Activated naive CD8-positive, alpha-beta T cell treated with anti-CD3 and anti-CD28 coated beads for 36 hours (primary cell): ENCODE measurements at regions not wholly inside any gene's neighbourhood (a gene's known extent, or its start where the extent isn't known, plus 50 kb on each side); places are given as distances from the start of the nearest gene placed in this dataset.

Experiments
- DNase-seq: peaks from one replicate; pipeline ENCODE4 v3.0.0; 2021
- H3K27ac Mint-ChIP-seq: one replicate; pipeline ENCODE4 v1.8.0; 2022; ENCODE audit warnings: mild to moderate bottlenecking, moderate library complexity, mixed read lengths
- H3K27me3 Mint-ChIP-seq: one replicate; pipeline ENCODE4 v1.8.0; 2022; ENCODE audit warnings: mild to moderate bottlenecking, mixed read lengths
- H3K36me3 Mint-ChIP-seq: one replicate; pipeline ENCODE4 v1.8.0; 2021; ENCODE audit warnings: mild to moderate bottlenecking, mixed read lengths
- H3K4me1 Mint-ChIP-seq: one replicate; pipeline ENCODE4 v1.8.0; 2021; ENCODE audit warnings: mixed read lengths
- H3K4me3 Mint-ChIP-seq: one replicate; pipeline ENCODE4 v1.8.0; 2022; ENCODE audit warnings: mild to moderate bottlenecking, moderate library complexity, mixed read lengths
- H3K9me3 Mint-ChIP-seq: one replicate; pipeline ENCODE4 v1.8.0; 2022; ENCODE audit warnings: mixed read lengths

DNA sequence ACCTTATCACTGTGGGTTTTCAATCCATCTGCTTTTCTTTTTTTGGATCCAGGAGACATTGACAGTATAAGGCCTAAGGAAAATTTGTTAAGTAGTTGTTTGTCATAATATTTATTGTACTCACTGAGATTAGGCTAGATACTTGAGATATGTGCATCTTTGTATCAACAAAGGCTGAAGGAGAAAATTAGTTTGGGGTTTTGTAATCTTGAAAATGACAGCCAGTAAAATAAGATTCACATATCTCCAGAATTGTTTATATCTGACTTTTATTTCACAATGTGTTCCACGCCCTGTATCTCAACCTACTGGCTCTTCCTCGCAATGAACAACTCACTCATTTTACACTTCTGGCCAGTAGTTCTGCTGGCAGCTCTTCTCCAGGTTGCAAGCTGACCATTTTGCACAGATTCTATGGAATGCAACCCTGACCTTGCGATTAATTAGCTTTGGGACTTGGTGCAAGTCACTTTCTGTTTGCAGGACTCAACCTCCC lies 132.7 kb downstream of the GATA3 start:
- Mint-ChIP-seq H3K27me3 (peaks cover 8% of the 10 kb centered on the region), H3K4me3 (no peak overlapping the region), H3K27ac (no peak overlapping the region), H3K9me3 (no peaks in the 10 kb centered on the region), H3K36me3 (no peaks in the 10 kb centered on the region), H3K4me1 (peaks cover 18% of the 10 kb centered on the region)
- DNase-seq: no peak

DNA sequence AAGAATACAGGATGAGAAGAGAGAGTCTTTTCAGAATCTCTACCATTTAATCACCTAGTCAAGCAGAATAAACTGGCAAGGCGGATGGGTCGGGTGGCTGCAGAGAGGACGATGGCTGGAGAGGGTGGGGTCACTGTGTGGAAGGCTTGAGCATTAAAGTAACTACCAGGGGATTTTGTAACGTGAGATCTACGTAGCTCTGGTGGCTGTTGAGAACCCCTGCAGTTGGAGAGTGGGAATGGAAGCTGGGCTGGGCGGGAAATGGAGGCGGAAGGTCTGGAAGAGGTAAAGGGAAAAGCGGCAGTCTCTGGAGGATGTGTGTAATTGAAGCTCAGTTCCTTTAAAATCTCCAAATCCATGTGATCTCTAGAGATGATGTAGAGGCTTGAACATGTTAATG lies 135.0 kb downstream of the GATA3 start:
- Mint-ChIP-seq H3K36me3 (no peaks in the 10 kb centered on the region), H3K27me3 (peaks cover 8% of the 10 kb centered on the region), H3K9me3 (no peaks in the 10 kb centered on the region), H3K27ac (peak overlapping the region; percentile 5), H3K4me1 (peaks cover 2% of the 10 kb centered on the region), H3K4me3 (no peak overlapping the region)
- no peak for DNase-seq

DNA sequence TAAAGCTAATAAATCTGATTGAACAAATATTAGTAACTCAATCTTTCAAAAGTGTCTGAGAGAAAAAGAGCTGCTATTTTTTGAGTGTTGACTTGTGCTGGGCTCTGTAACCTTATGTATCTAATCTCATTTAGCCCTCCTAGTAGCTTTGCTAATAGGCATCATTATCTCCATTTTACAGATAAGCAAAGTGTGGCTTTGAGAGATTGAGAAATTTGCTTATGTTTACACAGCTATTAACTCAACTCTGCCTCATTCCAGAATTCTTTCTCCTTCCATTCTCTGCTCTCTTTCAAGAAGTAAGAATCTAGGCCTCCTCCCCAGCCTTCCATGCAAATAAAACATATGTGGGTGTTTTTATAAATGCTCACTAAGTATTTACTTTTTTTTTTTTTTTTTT lies 137.8 kb downstream of the GATA3 start:
- H3K27me3 Mint-ChIP-seq: peaks cover 8% of the 10 kb centered on the region
- no peak overlapping the region for H3K4me3 Mint-ChIP-seq
- H3K27ac Mint-ChIP-seq: no peak overlapping the region
- no peaks in the 10 kb centered on the region for H3K36me3 Mint-ChIP-seq
- H3K9me3 Mint-ChIP-seq: no peaks in the 10 kb centered on the region
- peaks cover 2% of the 10 kb centered on the region for H3K4me1 Mint-ChIP-seq
- no peak for DNase-seq

DNA sequence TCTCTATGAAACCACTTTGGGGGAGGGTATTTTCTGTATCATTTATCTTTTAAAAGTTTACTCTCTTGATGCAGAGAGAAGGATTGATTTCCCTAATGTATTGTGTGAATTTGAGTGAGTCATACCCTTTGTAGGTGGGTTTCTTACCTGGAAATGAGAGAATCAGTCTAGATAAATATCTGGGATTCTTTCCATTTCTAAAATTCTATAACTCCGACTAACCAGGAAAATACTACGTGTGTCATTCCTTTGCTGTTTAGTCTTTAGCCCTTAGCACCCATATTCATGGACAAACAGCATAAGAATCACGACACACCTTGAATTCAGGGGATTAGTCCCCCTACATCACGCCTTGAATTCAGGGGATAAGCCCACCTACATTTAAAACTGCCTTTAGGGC lies 139.1 kb downstream of the GATA3 start:
- H3K27me3 Mint-ChIP-seq: peaks cover 8% of the 10 kb centered on the region
- no peak overlapping the region for H3K4me3 Mint-ChIP-seq
- no peak for DNase-seq
- H3K4me1 Mint-ChIP-seq: peaks cover 2% of the 10 kb centered on the region
- no peaks in the 10 kb centered on the region for H3K36me3 Mint-ChIP-seq
- H3K9me3 Mint-ChIP-seq: no peaks in the 10 kb centered on the region
- H3K27ac Mint-ChIP-seq: no peak overlapping the region

DNA sequence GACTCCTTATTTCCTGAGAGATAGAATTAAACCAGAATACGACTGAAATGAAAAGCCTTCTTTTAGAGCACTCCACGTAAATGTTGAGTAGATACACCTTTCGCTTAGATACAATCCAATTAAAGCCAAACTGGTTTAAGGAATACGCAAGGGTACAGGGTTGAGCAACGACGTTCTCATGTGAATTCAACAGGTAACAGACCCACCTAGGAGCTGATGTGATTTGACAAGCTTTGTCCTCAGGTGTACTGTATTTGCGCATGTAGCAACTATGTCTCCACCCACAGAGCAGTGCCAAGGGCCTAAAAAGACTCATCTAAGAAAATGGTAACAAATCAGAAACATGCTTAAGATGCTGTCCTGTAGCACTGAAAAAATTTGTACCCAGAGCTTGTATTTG lies 139.6 kb downstream of the GATA3 start:
- no peaks in the 10 kb centered on the region for H3K4me1 Mint-ChIP-seq
- H3K36me3 Mint-ChIP-seq: no peaks in the 10 kb centered on the region
- no peaks in the 10 kb centered on the region for H3K9me3 Mint-ChIP-seq
- peaks cover 6% of the 10 kb centered on the region for H3K27me3 Mint-ChIP-seq
- no peak overlapping the region for H3K4me3 Mint-ChIP-seq
- no peak for DNase-seq
- no peak overlapping the region for H3K27ac Mint-ChIP-seq

DNA sequence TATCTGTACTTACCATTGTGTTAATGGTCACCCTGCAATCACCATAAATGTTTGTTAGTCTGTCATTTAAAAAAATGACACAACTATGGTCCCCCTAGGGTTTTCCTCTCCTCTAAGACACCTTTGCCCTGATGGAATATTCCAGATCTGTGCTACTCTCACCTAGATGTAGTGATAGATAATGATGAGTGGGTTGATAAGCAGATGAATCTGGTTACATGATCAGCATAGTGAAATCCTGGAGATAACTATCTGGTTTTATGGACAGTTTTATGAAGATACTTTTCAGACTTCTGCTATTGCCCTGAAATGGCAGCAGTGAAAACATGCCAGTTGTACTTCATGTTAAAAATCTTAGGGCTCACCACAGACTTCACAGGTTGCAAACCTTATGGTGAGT lies 152.4 kb downstream of the GATA3 start:
- no peak overlapping the region for H3K4me3 Mint-ChIP-seq
- no peaks in the 10 kb centered on the region for H3K27me3 Mint-ChIP-seq
- H3K4me1 Mint-ChIP-seq: peaks cover 2% of the 10 kb centered on the region
- no peak for DNase-seq
- H3K36me3 Mint-ChIP-seq: no peaks in the 10 kb centered on the region
- H3K9me3 Mint-ChIP-seq: no peaks in the 10 kb centered on the region
- H3K27ac Mint-ChIP-seq: no peak overlapping the region

DNA sequence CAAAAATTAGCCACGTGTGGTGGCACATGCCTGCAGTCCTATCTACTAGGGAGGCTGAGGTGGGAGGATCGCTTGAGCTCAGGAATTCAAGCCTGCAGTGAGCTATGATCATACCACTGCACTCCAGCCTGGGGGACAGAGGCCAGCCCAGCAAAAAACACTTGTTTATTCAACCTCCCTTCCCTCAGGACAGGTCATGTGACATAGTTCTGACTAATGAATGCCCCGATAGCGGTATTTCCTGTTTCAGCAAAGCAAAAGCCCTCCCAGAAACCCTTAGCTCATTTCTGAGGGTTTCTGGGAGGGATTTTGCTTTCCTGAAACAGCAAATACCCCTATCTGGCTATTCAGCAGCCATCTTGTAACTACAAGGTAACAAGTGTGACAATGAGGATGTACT lies 157.1 kb downstream of the GATA3 start:
- H3K27me3 Mint-ChIP-seq: no peaks in the 10 kb centered on the region
- peaks cover 6% of the 10 kb centered on the region for H3K4me1 Mint-ChIP-seq
- no peaks in the 10 kb centered on the region for H3K36me3 Mint-ChIP-seq
- H3K27ac Mint-ChIP-seq: no peak overlapping the region
- H3K9me3 Mint-ChIP-seq: no peaks in the 10 kb centered on the region
- DNase-seq: no peak
- no peak overlapping the region for H3K4me3 Mint-ChIP-seq

DNA sequence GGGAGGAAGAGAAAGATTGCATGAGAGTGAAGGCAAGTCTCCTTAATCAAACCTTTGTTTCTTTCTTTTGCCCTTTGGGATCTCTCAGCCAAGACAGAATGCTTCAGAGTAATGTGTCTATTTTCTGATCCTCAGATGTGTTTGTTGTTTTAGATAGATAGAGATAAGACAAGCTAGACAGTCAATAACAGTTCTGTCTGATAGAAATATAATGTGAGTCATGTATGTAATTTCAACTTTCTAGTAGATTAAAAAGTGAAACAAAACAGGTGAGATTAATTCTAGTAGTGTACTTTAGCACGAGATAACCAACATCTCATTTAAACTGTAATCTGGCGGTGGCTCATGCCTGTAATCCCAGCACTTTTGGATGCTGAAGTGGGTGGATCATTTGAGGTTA lies 159.2 kb downstream of the GATA3 start:
- Mint-ChIP-seq H3K9me3 (no peaks in the 10 kb centered on the region), H3K4me1 (peaks cover 15% of the 10 kb centered on the region), H3K4me3 (no peak overlapping the region), H3K27ac (no peak overlapping the region), H3K27me3 (no peaks in the 10 kb centered on the region), H3K36me3 (no peaks in the 10 kb centered on the region)
- no peak for DNase-seq

DNA sequence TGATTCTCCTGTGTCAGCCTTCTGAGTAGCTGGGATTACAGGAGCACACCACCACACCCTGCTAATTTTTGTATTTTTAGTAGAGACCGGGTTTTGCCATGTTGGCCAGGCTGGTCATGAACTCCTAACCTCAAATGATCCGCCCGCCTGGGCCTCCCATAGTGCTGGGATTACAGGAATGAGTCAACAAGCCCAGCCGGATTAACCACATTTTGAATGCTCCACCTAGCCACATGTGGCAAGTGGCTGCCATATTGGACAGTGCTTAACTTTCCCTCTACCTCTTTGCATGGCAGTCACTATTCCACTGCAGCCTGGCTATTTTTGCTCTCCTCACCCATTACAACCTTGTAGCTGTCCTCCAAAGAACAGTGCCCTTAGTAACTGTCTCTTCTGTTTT lies 160.1 kb downstream of the GATA3 start:
- DNase-seq: no peak
- H3K27ac Mint-ChIP-seq: no peak overlapping the region
- H3K36me3 Mint-ChIP-seq: no peaks in the 10 kb centered on the region
- H3K9me3 Mint-ChIP-seq: no peaks in the 10 kb centered on the region
- H3K4me1 Mint-ChIP-seq: peaks cover 15% of the 10 kb centered on the region
- no peak overlapping the region for H3K4me3 Mint-ChIP-seq
- H3K27me3 Mint-ChIP-seq: no peaks in the 10 kb centered on the region

DNA sequence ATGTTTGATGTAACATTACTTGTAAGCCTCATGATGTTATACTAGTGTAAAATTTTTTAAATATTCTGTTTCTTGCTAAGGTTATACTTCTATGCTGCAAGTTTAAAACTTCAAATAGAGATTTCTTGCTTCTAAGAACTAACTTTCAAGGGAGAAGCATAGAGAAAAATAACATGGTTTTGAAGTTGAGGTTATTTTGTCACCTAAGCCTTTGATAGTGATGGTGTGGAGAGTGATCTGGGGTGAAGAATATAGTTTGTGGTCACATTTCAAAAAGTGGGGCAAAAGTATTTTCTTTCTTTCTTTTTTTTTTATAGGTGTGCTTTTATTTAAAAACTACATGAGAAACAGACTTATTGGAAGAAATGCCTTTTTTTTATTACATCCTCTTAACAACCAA lies 162.4 kb downstream of the GATA3 start:
- no peaks in the 10 kb centered on the region for H3K36me3 Mint-ChIP-seq
- peaks cover 15% of the 10 kb centered on the region for H3K4me1 Mint-ChIP-seq
- H3K27ac Mint-ChIP-seq: no peak overlapping the region
- no peak overlapping the region for H3K4me3 Mint-ChIP-seq
- H3K9me3 Mint-ChIP-seq: no peaks in the 10 kb centered on the region
- no peak for DNase-seq
- H3K27me3 Mint-ChIP-seq: no peaks in the 10 kb centered on the region

DNA sequence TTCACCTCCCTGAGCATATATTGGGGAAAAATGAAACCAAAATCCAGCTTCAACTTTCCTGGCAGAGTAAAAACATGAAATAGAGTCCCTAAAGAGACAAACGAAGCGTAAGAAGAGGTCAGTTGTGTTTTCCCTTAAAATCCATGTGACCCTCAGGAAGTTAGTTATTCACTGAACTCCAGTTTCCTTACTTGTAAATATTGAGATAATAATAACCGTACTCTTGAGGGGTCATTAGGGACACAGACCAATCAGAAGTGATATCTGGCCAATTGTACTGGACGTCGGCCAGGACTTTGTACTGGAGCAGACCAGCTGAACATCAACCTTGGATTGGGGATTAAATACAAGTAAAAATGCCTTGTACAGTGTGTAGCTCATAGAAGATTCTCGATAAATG lies 167.0 kb downstream of the GATA3 start:
- Mint-ChIP-seq H3K36me3 (no peaks in the 10 kb centered on the region), H3K27me3 (no peaks in the 10 kb centered on the region), H3K27ac (no peak overlapping the region), H3K4me1 (peaks cover 17% of the 10 kb centered on the region), H3K4me3 (no peak overlapping the region), H3K9me3 (no peaks in the 10 kb centered on the region)
- DNase-seq: no peak

DNA sequence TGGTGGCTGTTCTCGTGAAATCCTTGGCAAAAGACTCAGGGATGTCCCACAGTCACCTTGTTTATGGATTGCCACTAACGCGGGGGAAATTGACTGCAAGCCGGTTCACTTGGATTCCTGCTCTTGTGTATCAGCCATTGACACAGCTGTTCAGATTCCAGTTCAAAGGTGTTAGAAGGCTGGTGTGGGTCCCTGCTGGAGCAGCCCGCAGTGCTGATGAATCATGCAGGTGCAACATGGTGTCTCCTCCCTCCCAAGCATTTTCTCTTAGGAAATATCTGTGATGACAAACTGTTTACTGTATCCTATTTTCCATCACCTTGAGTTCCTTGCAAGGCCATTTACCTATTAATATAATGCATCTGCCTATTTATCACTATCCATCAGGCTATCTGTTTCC lies 170.1 kb downstream of the GATA3 start:
- H3K27me3 Mint-ChIP-seq: no peaks in the 10 kb centered on the region
- H3K27ac Mint-ChIP-seq: no peak overlapping the region
- H3K9me3 Mint-ChIP-seq: peaks cover 1% of the 10 kb centered on the region
- H3K4me3 Mint-ChIP-seq: no peak overlapping the region
- H3K36me3 Mint-ChIP-seq: no peaks in the 10 kb centered on the region
- no peak for DNase-seq
- H3K4me1 Mint-ChIP-seq: peaks cover 18% of the 10 kb centered on the region

DNA sequence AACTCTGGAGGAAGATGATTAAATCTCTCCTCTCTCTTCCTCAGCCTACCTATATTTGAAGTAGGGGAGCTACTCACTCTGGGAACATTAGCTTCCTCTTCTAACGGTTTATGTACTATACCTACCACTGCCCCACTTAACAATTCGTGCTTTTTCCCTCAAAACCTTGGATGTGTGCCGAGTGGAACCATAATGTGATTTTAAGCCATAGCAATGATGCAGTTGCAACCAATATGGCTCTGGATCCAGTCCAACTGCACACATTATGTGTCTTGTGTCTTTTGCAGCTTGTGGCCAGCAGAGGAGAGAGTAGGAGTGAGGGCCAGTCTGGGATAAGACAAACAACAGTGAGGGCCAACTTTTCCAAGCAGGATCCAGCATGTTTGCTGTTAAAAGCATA lies 170.7 kb downstream of the GATA3 start:
- Mint-ChIP-seq H3K4me3 (no peak overlapping the region), H3K27me3 (no peaks in the 10 kb centered on the region), H3K9me3 (peaks cover 1% of the 10 kb centered on the region), H3K27ac (no peak overlapping the region), H3K36me3 (no peaks in the 10 kb centered on the region), H3K4me1 (peaks cover 18% of the 10 kb centered on the region)
- DNase-seq: no peak

DNA sequence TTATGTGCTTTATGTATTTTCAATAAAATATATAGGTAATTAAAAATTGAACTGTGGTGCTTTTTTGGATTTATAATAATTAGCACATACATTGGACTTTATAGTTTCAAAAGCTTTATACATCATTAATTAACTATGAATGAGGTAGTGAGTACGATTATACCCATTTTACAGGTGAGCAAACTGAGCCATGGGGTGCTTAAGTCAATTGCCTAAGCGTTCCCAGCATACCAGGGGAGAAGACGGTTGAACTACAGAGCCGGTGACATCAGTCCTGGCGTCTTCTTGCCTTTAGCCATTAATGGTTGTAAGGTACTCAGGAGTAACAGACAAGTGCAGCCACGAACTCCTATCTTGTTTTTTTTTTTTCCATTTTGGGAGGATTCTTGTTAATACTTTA lies 172.8 kb downstream of the GATA3 start:
- Mint-ChIP-seq H3K27me3 (no peaks in the 10 kb centered on the region), H3K27ac (no peak overlapping the region), H3K9me3 (peaks cover 1% of the 10 kb centered on the region)

DNA sequence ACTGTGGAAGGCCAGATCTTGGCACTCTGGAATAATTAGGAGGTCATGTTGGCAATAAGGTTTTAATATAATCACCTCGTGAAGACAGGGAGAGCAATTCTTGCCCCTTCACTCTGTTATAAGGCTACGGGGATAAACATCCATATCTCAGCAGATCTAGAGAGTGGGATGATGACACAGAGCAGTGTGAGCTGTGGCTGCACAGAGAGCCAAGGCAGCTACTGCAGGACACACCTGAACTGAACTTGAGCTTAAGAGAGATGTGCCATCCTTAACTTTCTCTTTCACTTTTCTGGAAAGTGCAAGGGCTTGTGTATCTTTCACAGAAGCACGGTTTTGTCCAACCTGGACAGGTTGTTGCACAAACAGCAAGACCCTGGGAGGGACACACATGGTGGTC lies 174.7 kb downstream of the GATA3 start:
- Mint-ChIP-seq H3K27ac (no peak overlapping the region), H3K4me1 (peaks cover 26% of the 10 kb centered on the region), H3K27me3 (no peaks in the 10 kb centered on the region), H3K9me3 (peaks cover 1% of the 10 kb centered on the region), H3K36me3 (no peaks in the 10 kb centered on the region), H3K4me3 (no peak overlapping the region)
- DNase-seq: no peak

More for the DNA sequence above, 172.8 kb downstream of the GATA3 start:
- Mint-ChIP-seq H3K4me1 (peaks cover 26% of the 10 kb centered on the region), H3K4me3 (no peak overlapping the region), H3K36me3 (no peaks in the 10 kb centered on the region)
- no peak for DNase-seq

DNA sequence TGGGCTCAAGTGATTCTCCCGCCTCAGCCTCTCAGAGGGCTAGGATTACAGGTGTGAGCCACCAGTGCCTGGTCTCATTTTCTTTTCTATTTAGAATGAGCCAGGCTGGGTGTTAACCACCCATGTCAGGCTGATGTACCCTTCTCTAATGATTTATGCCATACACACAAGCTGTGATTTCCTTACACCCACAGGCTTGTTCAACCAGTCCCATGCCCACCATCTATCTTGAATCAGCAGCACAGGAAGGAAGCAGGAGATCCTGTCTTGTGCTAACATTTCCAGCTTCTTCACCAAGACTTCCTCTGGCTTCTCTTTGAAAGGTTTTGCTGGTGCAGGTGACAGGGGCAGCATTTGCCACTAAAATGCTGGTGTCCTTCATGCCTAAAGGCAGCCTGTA lies 176.4 kb downstream of the GATA3 start:
- H3K36me3 Mint-ChIP-seq: no peaks in the 10 kb centered on the region
- H3K9me3 Mint-ChIP-seq: peaks cover 1% of the 10 kb centered on the region
- no peak overlapping the region for H3K4me3 Mint-ChIP-seq
- H3K4me1 Mint-ChIP-seq: peaks cover 19% of the 10 kb centered on the region
- no peaks in the 10 kb centered on the region for H3K27me3 Mint-ChIP-seq
- no peak overlapping the region for H3K27ac Mint-ChIP-seq
- no peak for DNase-seq

DNA sequence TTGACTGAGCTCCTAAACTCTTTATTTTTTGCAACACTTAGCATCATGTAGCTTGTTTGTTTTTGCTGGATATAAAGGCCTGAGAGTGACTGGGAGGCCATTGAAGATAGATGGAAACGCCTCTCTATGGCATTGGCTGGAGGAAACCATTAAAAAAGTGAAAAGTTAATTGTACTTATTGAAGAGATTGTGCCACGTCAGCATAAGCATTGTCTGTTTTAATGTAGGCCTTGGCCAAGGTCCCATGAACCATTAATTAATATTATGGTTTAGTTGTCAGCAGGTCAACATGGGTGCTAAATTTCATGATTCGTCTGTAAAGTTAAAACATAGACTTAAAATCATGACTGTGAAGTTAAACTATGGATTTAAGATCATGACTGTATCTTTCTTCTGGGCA lies 178.6 kb downstream of the GATA3 start:
- H3K4me1 Mint-ChIP-seq: peaks cover 21% of the 10 kb centered on the region
- no peak overlapping the region for H3K27ac Mint-ChIP-seq
- H3K27me3 Mint-ChIP-seq: no peaks in the 10 kb centered on the region
- H3K36me3 Mint-ChIP-seq: no peaks in the 10 kb centered on the region
- DNase-seq: no peak
- H3K9me3 Mint-ChIP-seq: peaks cover 1% of the 10 kb centered on the region
- H3K4me3 Mint-ChIP-seq: no peak overlapping the region
